GM19467 (cell line): ENCODE measurements at regions not wholly inside any gene's neighbourhood (a gene's known extent, or its start where the extent isn't known, plus 50 kb on each side); places are given as distances from the start of the nearest gene placed in this dataset.
"Not testable (repeated sequence)": the region's sequence is repeated elsewhere in the genome, so short reads cannot be mapped to it uniquely, and the experiment has no call there.

Source experiments
- ATAC-seq: cut with Tn5 transposase; IDR thresholded peaks from one replicate; pipeline ENCODE4 v1.9.1; 2021; ENCODE audit warnings: mild to moderate bottlenecking, moderate library complexity; ENCODE audit not compliant: unreplicated experiment

GRCh38 chr3:163726125-163726524 is 1352.2 kb downstream of the SI start:
- ATAC-seq: no peak

GRCh38 chr3:163722405-163722804 is 1355.9 kb downstream of the SI start:
- no peak for ATAC-seq

- no peak for ATAC-seq
Observed at GRCh38 chr3:163721596-163721995, 1356.7 kb downstream of the SI start.

- no peak for ATAC-seq
Observed at GRCh38 chr3:163717377-163717776, 1360.9 kb downstream of the SI start.

- no peak for ATAC-seq
Observed at GRCh38 chr3:163708428-163708827, 1369.9 kb downstream of the SI start.

GRCh38 chr3:163707659-163708058 is 1370.6 kb downstream of the SI start:
- no peak for ATAC-seq

GRCh38 chr3:163698221-163698620 is 1380.1 kb downstream of the SI start:
- not testable (repeated sequence) for ATAC-seq

- ATAC-seq: no peak
Observed at GRCh38 chr3:163692494-163692893, 1385.8 kb downstream of the SI start.

GRCh38 chr3:163684651-163685050 is 1393.6 kb downstream of the SI start:
- ATAC-seq: no peak

- no peak for ATAC-seq
Observed at GRCh38 chr3:163672954-163673353, 1405.3 kb downstream of the SI start.

GRCh38 chr3:163671201-163671600 is 1407.1 kb downstream of the SI start:
- ATAC-seq: no peak

GRCh38 chr3:163664466-163664865 is 1413.8 kb downstream of the SI start:
- ATAC-seq: no peak

GRCh38 chr3:163657088-163657487 is 1421.2 kb downstream of the SI start:
- no peak for ATAC-seq

- ATAC-seq: no peak
Observed at GRCh38 chr3:163655021-163655420, 1423.3 kb downstream of the SI start.

- ATAC-seq: no peak
Observed at GRCh38 chr3:163644172-163644571, 1434.1 kb downstream of the SI start.

GRCh38 chr3:163632722-163633121 is 1445.6 kb downstream of the SI start:
- ATAC-seq: no peak

- no peak for ATAC-seq
Observed at GRCh38 chr3:163626753-163627152, 1451.5 kb downstream of the SI start.

- no peak for ATAC-seq
Observed at GRCh38 chr3:163622384-163622783, 1455.9 kb downstream of the SI start.

GRCh38 chr3:163614886-163615285 is 1463.4 kb downstream of the SI start:
- ATAC-seq: no peak

- no peak for ATAC-seq
Observed at GRCh38 chr3:163605915-163606314, 1472.4 kb downstream of the SI start.

GRCh38 chr3:163601426-163601825 is 1476.9 kb downstream of the SI start:
- ATAC-seq: no peak

GRCh38 chr3:163587342-163587741 is 1491.0 kb downstream of the SI start:
- no peak for ATAC-seq

GRCh38 chr3:163582967-163583366 is 1495.3 kb downstream of the SI start:
- no peak for ATAC-seq

GRCh38 chr3:163577271-163577670 is 1501.0 kb downstream of the SI start:
- no peak for ATAC-seq
